Ovary (tissue), 7 donors: ENCODE measurements at regions not wholly inside any gene's neighbourhood (a gene's known extent, or its start where the extent isn't known, plus 50 kb on each side); places are given as distances from the start of the nearest gene placed in this dataset.

ENCODE experiments used
- DNase-seq, 5 donors: peaks; one replicate each; pipeline ENCODE4 v3.0.0-alpha.2; 2019 to 2020
- H3K27ac ChIP-seq, 2 donors: fragments of 200-600 bp; one replicate each; pipeline versions ENCODE4 v1.5.1 to v1.8.0; 2019 to 2022
- H3K27me3 ChIP-seq: fragments of 200-600 bp; one replicate; pipeline ENCODE4 v1.8.0; 2022
- H3K36me3 ChIP-seq: fragments of 200-600 bp; sonication (generic); one replicate; pipeline ENCODE4 v1.5.1; 2019
- H3K4me1 ChIP-seq: one replicate; pipeline ENCODE4 v1.8.1; 2013; ENCODE audit warnings: mild to moderate bottlenecking, moderate library complexity; ENCODE audit not compliant: insufficient read depth
- H3K4me3 ChIP-seq: fragments of 200-600 bp; sonication (generic); one replicate; pipeline ENCODE4 v1.5.1; 2017
- H3K9me3 ChIP-seq, 2 donors: fragments of 200-600 bp in 1 of 2; sonication (generic) in 1 of 2; one replicate each; pipeline versions ENCODE4 v1.5.1 to v1.8.1; 2013 to 2019; ENCODE audit warnings: mild to moderate bottlenecking in 1 of 2, moderate library complexity in 1 of 2
- EP300 ChIP-seq: sonication (generic); formaldehyde crosslinking; IDR thresholded peaks from one replicate; pipeline ENCODE4 v1.6.1; 2017; ENCODE audit warnings: antibody characterized with exemption
- POLR2A ChIP-seq: fragments of 450-650 bp; IDR thresholded peaks from one replicate; pipeline ENCODE4 v1.6.1; 2017; ENCODE audit warnings: antibody characterized with exemption, mild to moderate bottlenecking, moderate library complexity
- WGBS, 3 donors: extraction: QIAGEN DNeasy Blood & Tissue Kit in 1 of 3; methylation state at CpG; one replicate each; pipeline versions ENCODE4 v1.1.5 to v1.1.7; 2013 to 2017; 5-methylcytosine and 5-hydroxymethylcytosine counted together
- intact Hi-C, 4 donors: fragments of 100-400 bp; cut with DNase I; formaldehyde crosslinking; loops; one replicate each; pipeline versions ENCODE4 v1.11.0 to v1.15.1; 2022 to 2023
- TF ChIP-seq, protein P1 (sequence below), 3 donors: fragments of 450-650 bp in 2 of 3; fragments of 200-600 bp in 1 of 3; IDR thresholded peaks; one replicate each; pipeline versions ENCODE4 v1.5.1 to v1.8.0; 2016 to 2022; ENCODE audit warnings: antibody characterized with exemption in 3 of 3, mild to moderate bottlenecking in 1 of 3
- donor health status: DM: no; HTN: no; CAD: no; lungs with moderate emphysema.
- donor health status: DM: no; HTN: no; CAD: no.
- donor health status: Bipolar disorder and iron deficiency.
- donor health status: DM: no; HTN: no; CAD: no.
- donor health status: DM: yes; HTN: yes; CAD: no.

DNA sequence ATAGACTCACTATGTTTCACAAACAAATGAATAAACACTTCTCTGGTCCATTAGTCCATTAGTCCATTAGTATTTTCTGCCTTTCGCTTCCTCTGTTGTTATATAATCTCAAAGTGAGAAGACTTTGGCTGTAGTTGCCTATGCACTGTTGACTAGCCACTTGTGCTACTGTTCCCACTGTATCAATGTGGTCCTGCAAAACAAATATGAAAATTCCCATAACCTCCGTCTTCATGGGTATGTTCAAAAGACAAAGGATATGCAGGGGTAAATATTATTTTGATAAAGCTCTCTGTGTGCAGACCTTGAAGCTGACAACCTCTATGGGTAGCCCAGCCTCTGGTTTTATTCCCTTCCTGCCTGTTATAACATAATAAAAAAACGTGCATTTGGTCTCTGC, 77.8 kb downstream of the DIO2 start:
- 65 to 79% (median 72%) methylated on average over 3 of the region's 3 CpGs for WGBS, 3 donors
- Histone ChIP-seq H3K4me1 (no peaks in the 10 kb centered on the region), H3K36me3 (no peaks in the 10 kb centered on the region), H3K9me3 (no peaks in the 10 kb centered on the region), H3K27ac (no peak overlapping the region), H3K4me3 (no peak overlapping the region), H3K27me3 (no peaks in the 10 kb centered on the region)
- no peak for DNase-seq
- TF ChIP-seq POLR2A: no peak
- intact Hi-C loops: no loop called here

DNA sequence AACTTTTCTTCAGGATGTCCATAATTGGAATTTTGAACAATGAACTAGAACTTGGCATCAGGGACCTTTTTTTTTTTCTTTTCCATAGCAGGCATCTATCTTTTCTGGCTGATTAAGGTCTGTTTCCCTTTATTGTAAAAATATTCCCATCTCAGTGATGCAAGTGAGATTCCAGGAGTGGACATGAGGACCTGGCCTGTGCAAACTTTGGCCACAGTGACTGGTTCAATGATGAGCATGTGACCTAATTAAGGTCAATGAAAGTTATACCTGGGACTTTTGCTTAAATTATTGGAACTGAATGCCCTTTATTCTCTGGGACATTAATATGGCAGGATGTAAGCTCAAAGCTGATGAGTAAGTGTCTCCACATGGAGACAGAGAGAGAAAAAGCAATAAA, 83.8 kb downstream of the DIO2 start:
- H3K27ac ChIP-seq: no peak overlapping the region
- no peak overlapping the region for H3K4me3 ChIP-seq
- TF ChIP-seq, protein P1, sequence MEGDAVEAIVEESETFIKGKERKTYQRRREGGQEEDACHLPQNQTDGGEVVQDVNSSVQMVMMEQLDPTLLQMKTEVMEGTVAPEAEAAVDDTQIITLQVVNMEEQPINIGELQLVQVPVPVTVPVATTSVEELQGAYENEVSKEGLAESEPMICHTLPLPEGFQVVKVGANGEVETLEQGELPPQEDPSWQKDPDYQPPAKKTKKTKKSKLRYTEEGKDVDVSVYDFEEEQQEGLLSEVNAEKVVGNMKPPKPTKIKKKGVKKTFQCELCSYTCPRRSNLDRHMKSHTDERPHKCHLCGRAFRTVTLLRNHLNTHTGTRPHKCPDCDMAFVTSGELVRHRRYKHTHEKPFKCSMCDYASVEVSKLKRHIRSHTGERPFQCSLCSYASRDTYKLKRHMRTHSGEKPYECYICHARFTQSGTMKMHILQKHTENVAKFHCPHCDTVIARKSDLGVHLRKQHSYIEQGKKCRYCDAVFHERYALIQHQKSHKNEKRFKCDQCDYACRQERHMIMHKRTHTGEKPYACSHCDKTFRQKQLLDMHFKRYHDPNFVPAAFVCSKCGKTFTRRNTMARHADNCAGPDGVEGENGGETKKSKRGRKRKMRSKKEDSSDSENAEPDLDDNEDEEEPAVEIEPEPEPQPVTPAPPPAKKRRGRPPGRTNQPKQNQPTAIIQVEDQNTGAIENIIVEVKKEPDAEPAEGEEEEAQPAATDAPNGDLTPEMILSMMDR (IDR thresholded peaks at IDR 0.05): no peak
- no peak for TF ChIP-seq EP300
- no peak for DNase-seq
- H3K4me1 ChIP-seq: no peaks in the 10 kb centered on the region
- no peaks in the 10 kb centered on the region for H3K27me3 ChIP-seq
- intact Hi-C loops: no loop called here
- no peaks in the 10 kb centered on the region for H3K36me3 ChIP-seq
- peaks cover 0 to under 1% of the 10 kb centered on the region in 2 donors for H3K9me3 ChIP-seq

DNA sequence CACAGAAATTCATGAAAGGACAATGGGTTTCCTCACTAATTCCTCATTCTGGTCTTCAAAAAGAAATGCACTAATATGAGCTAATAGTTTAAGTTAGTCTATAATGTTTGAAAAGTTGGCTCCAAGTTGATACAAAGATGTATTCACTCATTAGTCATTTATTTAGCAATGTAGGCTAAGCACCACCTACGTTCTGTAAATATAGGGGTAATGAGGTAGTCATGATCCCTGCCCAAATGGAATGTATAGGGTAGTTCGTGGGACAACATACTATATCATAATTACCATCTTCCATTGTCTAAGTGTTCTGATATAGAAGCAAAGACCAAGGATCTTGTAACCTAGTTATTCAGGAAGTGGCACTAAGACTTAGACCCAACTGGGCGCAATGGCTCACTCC, 86.5 kb downstream of the DIO2 start:
- Histone ChIP-seq H3K9me3 (peaks cover 0 to 3% of the 10 kb centered on the region in 2 donors), H3K27me3 (no peaks in the 10 kb centered on the region), H3K4me1 (no peaks in the 10 kb centered on the region), H3K4me3 (no peak overlapping the region), H3K36me3 (no peaks in the 10 kb centered on the region), H3K27ac (no peak overlapping the region)
- TF ChIP-seq EP300: no peak
- no peak for TF ChIP-seq POLR2A
- intact Hi-C loops: no loop called here
- no peak for DNase-seq
- 66 to 75% (median 73%) methylated on average over 3 of the region's 3 CpGs for WGBS, 3 donors

DNA sequence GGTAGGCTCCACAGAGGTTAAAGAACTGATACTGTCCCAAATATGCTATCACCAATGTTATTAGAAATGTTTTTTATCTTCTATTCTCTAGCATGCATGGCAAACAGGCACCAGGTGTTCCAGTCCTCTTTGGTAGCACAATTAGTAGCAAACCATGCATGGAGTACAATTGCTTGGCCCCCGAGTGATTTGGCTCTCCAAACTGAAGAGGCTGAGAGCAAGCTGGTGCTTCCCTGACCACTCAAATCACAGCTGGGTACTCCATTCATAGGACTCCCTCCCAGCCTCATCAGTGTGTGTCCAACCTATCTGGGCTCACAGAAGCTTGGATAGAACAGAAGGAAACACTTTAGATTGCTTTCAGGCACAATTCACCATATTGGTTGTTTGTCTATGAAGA, 93.4 kb downstream of the DIO2 start:
- Histone ChIP-seq H3K4me1 (no peaks in the 10 kb centered on the region), H3K27me3 (no peaks in the 10 kb centered on the region), H3K36me3 (no peaks in the 10 kb centered on the region), H3K9me3 (peaks cover 0 to 3% of the 10 kb centered on the region in 2 donors), H3K4me3 (no peak overlapping the region), H3K27ac (no peak overlapping the region)
- no peak for DNase-seq
- intact Hi-C loops: no loop called here
- WGBS, 3 donors: 86 to 97% (median 90%) methylated on average over 1 of the region's 1 CpG
- TF ChIP-seq EP300: no peak
- TF ChIP-seq POLR2A: no peak
- TF ChIP-seq, protein P1 (IDR thresholded peaks at IDR 0.05): no peak

DNA sequence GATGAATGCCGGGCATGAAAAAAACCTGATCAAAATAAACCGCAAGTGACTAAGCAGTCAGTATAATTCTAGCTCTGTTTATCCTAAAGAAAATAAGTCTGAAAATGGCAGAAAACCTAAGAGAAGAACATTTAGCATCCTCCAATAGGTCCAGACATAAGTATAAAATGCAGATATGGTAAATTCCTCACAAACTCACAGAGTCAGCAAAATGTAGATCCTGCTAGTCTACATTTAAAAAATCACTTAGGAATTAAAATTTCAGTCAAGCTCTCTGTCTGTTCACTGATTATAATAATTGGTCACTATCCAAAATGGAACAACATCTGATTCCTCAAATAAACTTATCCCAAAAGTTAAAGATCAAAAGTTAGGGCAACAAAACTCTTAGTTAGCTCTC, 95.1 kb downstream of the DIO2 start:
- no peaks in the 10 kb centered on the region for H3K36me3 ChIP-seq
- H3K4me3 ChIP-seq: no peak overlapping the region
- no peak overlapping the region for H3K27ac ChIP-seq
- 61 to 96% (median 95%) methylated on average over 2 of the region's 2 CpGs for WGBS, 3 donors
- no peaks in the 10 kb centered on the region for H3K4me1 ChIP-seq
- H3K27me3 ChIP-seq: no peaks in the 10 kb centered on the region
- TF ChIP-seq POLR2A (no peak), EP300 (no peak)
- TF ChIP-seq, protein P1 (IDR thresholded peaks at IDR 0.05): no peak
- no peaks in the 10 kb centered on the region for H3K9me3 ChIP-seq
- no peak for DNase-seq
- intact Hi-C loops: no loop called here

DNA sequence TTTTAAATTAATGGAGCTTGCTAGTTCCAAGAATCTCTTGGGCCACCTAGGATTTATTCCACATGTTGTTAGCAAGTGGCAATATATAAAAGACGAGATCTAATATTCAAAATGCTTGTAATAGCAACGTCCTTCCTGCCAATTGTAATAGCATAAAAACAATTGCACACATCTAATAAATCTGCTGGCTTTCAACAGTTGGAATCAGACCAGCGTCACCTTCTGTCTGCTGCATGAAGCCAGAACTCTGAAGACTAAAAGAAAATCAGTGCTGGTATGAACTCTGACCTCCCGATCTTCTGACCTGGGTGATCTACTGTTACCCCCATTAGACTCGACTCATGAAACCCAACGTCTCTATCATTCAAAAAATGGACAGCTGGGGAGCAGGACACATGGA, 100.6 kb downstream of the DIO2 start:
- no peak for DNase-seq
- no peaks in the 10 kb centered on the region for H3K36me3 ChIP-seq
- intact Hi-C loops: no loop called here
- 40 to 47% (median 46%) methylated on average over 6 of the region's 6 CpGs for WGBS, 3 donors
- H3K27me3 ChIP-seq: no peaks in the 10 kb centered on the region
- H3K4me3 ChIP-seq: no peak overlapping the region
- no peaks in the 10 kb centered on the region for H3K4me1 ChIP-seq
- H3K27ac ChIP-seq: no peak overlapping the region
- TF ChIP-seq EP300 (no peak), POLR2A (no peak)
- no peaks in the 10 kb centered on the region for H3K9me3 ChIP-seq
